ENCODE measurements at regions not wholly inside any gene's neighbourhood (a gene's known extent, or its start where the extent isn't known, plus 50 kb on each side); places are given as distances from the start of the nearest gene placed in this dataset.

DNA sequence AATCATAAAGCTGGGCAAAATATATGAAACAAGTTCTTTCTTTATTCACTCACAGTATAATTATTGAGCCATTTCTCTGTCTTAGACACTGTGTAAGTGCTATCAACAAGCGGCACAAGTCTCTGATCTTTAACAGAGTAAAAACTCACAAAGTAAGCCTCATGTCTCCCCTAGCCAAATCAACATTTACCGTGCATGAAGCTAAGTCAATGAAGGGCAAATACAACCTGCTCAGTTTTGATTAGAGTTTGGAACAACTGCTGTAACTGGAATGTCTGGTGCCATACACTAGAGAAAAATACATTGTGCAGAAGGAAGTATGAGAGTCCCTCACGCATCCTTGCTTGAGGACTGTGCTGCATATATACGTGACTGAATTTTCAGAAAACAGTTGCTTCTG is 291.0 kb upstream of the EPHA3 start (continued):
- TF ChIP-seq SAP30 (IDR thresholded peaks at IDR 0.05; ENCODE audit: insufficient read depth, insufficient replicate concordance, low read length): no peak

Data from H1 (cell line).